GM23248 (cell line): ENCODE measurements at regions not wholly inside any gene's neighbourhood (a gene's known extent, or its start where the extent isn't known, plus 50 kb on each side); places are given as distances from the start of the nearest gene placed in this dataset.

ENCODE experiments used
- DNase-seq: peaks from one replicate; pipeline ENCODE4 v3.0.0-alpha.2; 2015
- H2AFZ ChIP-seq: fragments of 200-600 bp; sonication (generic); 2 replicates; pipeline ENCODE4 v1.6.1; 2016; ENCODE audit warnings: antibody characterized with exemption
- H3F3A ChIP-seq: fragments of 200-600 bp; sonication (generic); 2 replicates; pipeline ENCODE4 v1.6.1; 2016; ENCODE audit warnings: mild to moderate bottlenecking, antibody characterized with exemption, mixed run types; ENCODE audit not compliant: insufficient read depth
- H3K27ac ChIP-seq: fragments of 200-600 bp; sonication (generic); 2 replicates; pipeline ENCODE4 v1.5.1; 2016; ENCODE audit warnings: mild to moderate bottlenecking
- H3K27me3 ChIP-seq: fragments of 200-600 bp; sonication (generic); replicated peaks from 2 replicates; pipeline ENCODE4 v1.6.1; 2016; ENCODE audit warnings: mild to moderate bottlenecking; ENCODE audit not compliant: insufficient read depth
- H3K36me3 ChIP-seq: fragments of 200-600 bp; sonication (generic); 2 replicates; pipeline ENCODE4 v1.6.1; 2016; ENCODE audit warnings: low read depth, mild to moderate bottlenecking
- H3K4me1 ChIP-seq: fragments of 200-600 bp; sonication (generic); 2 replicates; pipeline ENCODE4 v1.6.1; 2016; ENCODE audit warnings: mild to moderate bottlenecking; ENCODE audit not compliant: insufficient read depth
- H3K4me2 ChIP-seq: fragments of 200-600 bp; sonication (generic); one replicate; pipeline ENCODE4 v1.6.1; 2016; ENCODE audit warnings: mild to moderate bottlenecking; ENCODE audit not compliant: unreplicated experiment
- H3K4me3 ChIP-seq: fragments of 200-600 bp; sonication (generic); 2 replicates; pipeline ENCODE4 v1.5.1; 2016; ENCODE audit warnings: mild to moderate bottlenecking
- H3K79me2 ChIP-seq: fragments of 200-600 bp; sonication (generic); 2 replicates; pipeline ENCODE4 v1.6.1; 2016; ENCODE audit warnings: mild to moderate bottlenecking; ENCODE audit not compliant: insufficient read depth
- H3K9ac ChIP-seq: fragments of 200-600 bp; sonication (generic); 2 replicates; pipeline ENCODE4 v1.6.1; 2016; ENCODE audit warnings: mild to moderate bottlenecking
- H3K9me2 ChIP-seq: fragments of 200-600 bp; sonication (generic); 2 replicates; pipeline ENCODE4 v1.6.1; 2016; ENCODE audit warnings: mixed run types, mild to moderate bottlenecking, moderate library complexity; ENCODE audit not compliant: insufficient read depth
- H3K9me3 ChIP-seq: fragments of 200-600 bp; sonication (generic); one replicate; pipeline ENCODE4 v1.6.1; 2017; ENCODE audit warnings: low read depth
- H4K20me1 ChIP-seq: fragments of 200-600 bp; sonication (generic); 2 replicates; pipeline ENCODE4 v1.6.0; 2016; ENCODE audit not compliant: insufficient read depth
- EZH2 ChIP-seq: fragments of 200-600 bp; sonication (generic); IDR thresholded peaks from 2 replicates; pipeline ENCODE4 v1.6.1; 2018; ENCODE audit warnings: antibody characterized with exemption, mild to moderate bottlenecking; ENCODE audit not compliant: insufficient read depth, poor library complexity, severe bottlenecking
- EZH2phosphoT487 ChIP-seq: fragments of 200-600 bp; sonication (generic); IDR thresholded peaks from 2 replicates; pipeline ENCODE4 v1.6.1; 2018; ENCODE audit warnings: antibody characterized with exemption, moderate library complexity, mild to moderate bottlenecking, low read depth; ENCODE audit not compliant: insufficient read depth
- WGBS, 2 experiments: methylation state at CpG; one replicate each; pipeline ENCODE4 v1.1.6; 2015 to 2017; ENCODE audit warnings: low lambda C conversion rate in 2 of 2, low coverage in 1 of 2; ENCODE audit errors: missing lambda C conversion rate in 2 of 2; 5-methylcytosine and 5-hydroxymethylcytosine counted together
- in situ Hi-C: fragments of 300-500 bp; cut with MboI; formaldehyde crosslinking; loops from 2 replicates; pipeline ENCODE4 v1.15.0; 2020

DNA sequence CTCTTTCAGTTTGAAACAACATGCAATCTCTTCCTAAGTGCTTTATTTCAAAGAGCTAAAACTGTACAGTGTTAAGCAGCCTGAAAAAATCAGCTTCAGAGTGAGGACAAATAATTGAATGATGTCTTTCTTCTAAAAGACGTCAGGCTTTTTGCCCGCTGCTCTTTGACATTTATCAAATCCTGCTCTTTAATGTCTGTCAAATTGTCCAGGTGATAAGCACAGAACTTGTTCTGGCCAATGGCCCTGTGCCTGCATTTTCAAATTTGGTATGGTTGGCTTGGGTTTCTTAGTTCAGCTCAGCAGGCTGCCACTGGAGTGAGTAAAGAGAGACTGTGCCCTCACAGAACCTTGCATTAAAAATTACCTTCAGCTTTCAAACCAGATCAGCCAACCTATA, 712.9 kb upstream of the LCORL start:
- Histone ChIP-seq H3K27me3 (no peaks in the 10 kb centered on the region), H2AFZ (no peak overlapping the region), H3F3A (no peaks in the 10 kb centered on the region), H3K36me3 (no peaks in the 10 kb centered on the region), H4K20me1 (no peaks in the 10 kb centered on the region), H3K4me3 (no peak overlapping the region), H3K9me3 (no peaks in the 10 kb centered on the region), H3K9me2 (no peaks in the 10 kb centered on the region), H3K4me2 (no peak overlapping the region), H3K79me2 (no peaks in the 10 kb centered on the region), H3K4me1 (no peaks in the 10 kb centered on the region), H3K9ac (no peak overlapping the region), H3K27ac (no peak overlapping the region)
- in situ Hi-C loops = no loop called here
- 7% methylated on average over 2 of the region's 2 CpGs for WGBS, 2 experiments
- TF ChIP-seq EZH2 (no peak), EZH2phosphoT487 (no peak)
- DNase-seq = no peak

DNA sequence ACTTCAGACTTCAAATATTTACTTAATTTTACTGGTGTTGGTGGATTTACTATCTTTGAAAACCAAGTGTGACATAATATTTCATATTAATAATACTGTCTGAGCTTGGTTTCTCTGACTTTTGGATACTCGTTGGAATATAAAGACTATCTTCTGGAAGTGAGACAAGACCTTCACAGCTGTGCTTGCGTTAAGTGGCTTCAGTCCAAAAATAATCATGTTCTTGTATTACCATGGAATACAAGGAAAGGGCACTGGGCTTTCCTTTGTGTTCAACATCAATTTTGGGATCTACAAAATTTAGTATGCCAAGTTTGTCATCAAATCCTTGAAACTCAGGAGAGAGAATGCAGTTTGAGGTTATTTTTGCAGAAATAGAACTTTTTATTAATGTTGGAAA, 712.4 kb upstream of the LCORL start:
- 0 to 5% methylated on average over 2 of the region's 2 CpGs for WGBS, 2 experiments
- H3K36me3 ChIP-seq = no peaks in the 10 kb centered on the region
- H4K20me1 ChIP-seq = no peaks in the 10 kb centered on the region
- H3K9me2 ChIP-seq = no peaks in the 10 kb centered on the region
- no peak overlapping the region for H3K4me2 ChIP-seq
- H3K27me3 ChIP-seq = no peaks in the 10 kb centered on the region
- no peak overlapping the region for H2AFZ ChIP-seq
- DNase-seq = no peak
- no peaks in the 10 kb centered on the region for H3K4me1 ChIP-seq
- TF ChIP-seq EZH2phosphoT487 = no peak
- no peak for TF ChIP-seq EZH2
- in situ Hi-C loops = no loop called here
- no peaks in the 10 kb centered on the region for H3K79me2 ChIP-seq
- no peak overlapping the region for H3K4me3 ChIP-seq
- H3K27ac ChIP-seq = no peak overlapping the region
- no peak overlapping the region for H3K9ac ChIP-seq
- no peaks in the 10 kb centered on the region for H3K9me3 ChIP-seq
- no peaks in the 10 kb centered on the region for H3F3A ChIP-seq

DNA sequence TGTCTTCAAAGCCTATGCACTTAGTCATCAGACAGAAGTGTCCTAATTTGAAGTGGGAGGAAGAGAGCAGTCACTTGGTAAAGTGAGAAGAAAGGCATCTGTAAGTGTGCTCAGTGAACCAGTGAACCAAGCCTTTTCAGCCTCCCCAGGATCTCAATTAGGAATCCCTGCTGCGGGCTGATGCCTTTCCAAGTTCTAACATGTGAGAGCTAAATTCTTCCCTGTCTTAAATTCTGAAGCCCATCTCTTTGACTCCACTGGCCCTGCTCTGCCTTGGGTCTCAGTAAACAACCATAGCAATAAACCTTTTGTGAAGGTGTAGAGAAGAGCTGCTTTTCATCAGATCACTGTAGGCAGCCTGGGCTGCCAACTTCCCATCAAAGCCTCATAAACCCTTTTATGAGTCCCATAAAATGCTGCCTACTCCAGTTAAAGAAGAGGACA, 701.2 kb upstream of the LCORL start:
- whole genome bisulfite sequencing, 2 experiments = 0 to 9% methylated on average over 1 of the region's 1 CpG
- no peaks in the 10 kb centered on the region for H3K79me2 ChIP-seq

GRCh38 chr4:18698119-18698883, 676.7 kb upstream of the LCORL start:
- Histone ChIP-seq H3K36me3 (no peaks in the 10 kb centered on the region), H3K4me1 (no peaks in the 10 kb centered on the region), H3K27me3 (peaks cover 6% of the 10 kb centered on the region; the same call in 1 of the 2 replicates), H3K9ac (no peak overlapping the region), H3K9me3 (no peaks in the 10 kb centered on the region), H4K20me1 (no peaks in the 10 kb centered on the region), H3K27ac (no peak overlapping the region), H3K4me2 (no peak overlapping the region), H3F3A (no peaks in the 10 kb centered on the region), H3K79me2 (no peaks in the 10 kb centered on the region), H3K4me3 (no peak overlapping the region), H2AFZ (no peak overlapping the region), H3K9me2 (no peaks in the 10 kb centered on the region)
- no peak for TF ChIP-seq EZH2phosphoT487
- no peak for TF ChIP-seq EZH2
- 27 to 32% methylated on average over 10 of the region's 10 CpGs for WGBS, 2 experiments
- in situ Hi-C loops = loop anchor here (25.0 kb wide), 3 partner anchors 1539 to 1989 kb away; no protein-coding TSS in a partner anchor
- no peak for DNase-seq

More for the DNA sequence above, 701.2 kb upstream of the LCORL start:
- H3K9ac ChIP-seq = no peak overlapping the region
- no peaks in the 10 kb centered on the region for H3F3A ChIP-seq
- no peaks in the 10 kb centered on the region for H3K9me3 ChIP-seq
- H3K9me2 ChIP-seq = no peaks in the 10 kb centered on the region
- H3K27ac ChIP-seq = no peak overlapping the region
- no peak overlapping the region for H3K4me2 ChIP-seq
- in situ Hi-C loops = no loop called here
- H2AFZ ChIP-seq = no peak overlapping the region
- no peaks in the 10 kb centered on the region for H3K27me3 ChIP-seq
- DNase-seq = no peak
- H4K20me1 ChIP-seq = no peaks in the 10 kb centered on the region
- no peak overlapping the region for H3K4me3 ChIP-seq
- no peaks in the 10 kb centered on the region for H3K4me1 ChIP-seq
- no peak for TF ChIP-seq EZH2phosphoT487
- TF ChIP-seq EZH2 = no peak
- H3K36me3 ChIP-seq = no peaks in the 10 kb centered on the region
